Stomach (tissue), 8 donors: ENCODE measurements at regions not wholly inside any gene's neighbourhood (a gene's known extent, or its start where the extent isn't known, plus 50 kb on each side); places are given as distances from the start of the nearest gene placed in this dataset.
A peak's percentile ranks its signal among the peaks of the same experiment; 100 is the strongest.

ENCODE experiments used
- DNase-seq, 2 donors: peaks; one replicate each; pipeline versions ENCODE4 v3.0.0 to v3.0.0-alpha.2; 2013 to 2019
- H3K27ac ChIP-seq, 5 donors: fragments of 200-600 bp in 4 of 5; sonication (generic) in 4 of 5; one replicate each; pipeline ENCODE4 v1.5.1; 2013 to 2019; ENCODE audit warnings: mild to moderate bottlenecking in 1 of 5, moderate library complexity in 1 of 5
- H3K27me3 ChIP-seq, 3 donors: fragments of 200-600 bp; sonication (generic); one replicate each; pipeline ENCODE4 v1.5.1; 2017 to 2019; ENCODE audit warnings: mixed run types in 1 of 3
- H3K36me3 ChIP-seq, 4 donors: fragments of 200-600 bp; sonication (generic); 1 replicate in 3 of 4; 2 replicates in 1 of 4; pipeline ENCODE4 v1.5.1; 2016 to 2019
- H3K4me1 ChIP-seq, 4 donors: fragments of 200-600 bp; sonication (generic); one replicate each; pipeline ENCODE4 v1.5.1; 2016 to 2019
- H3K4me3 ChIP-seq, 4 donors: fragments of 200-600 bp; sonication (generic) in 3 of 4; one replicate each; pipeline ENCODE4 v1.5.1; 2016 to 2019; ENCODE audit warnings: mild to moderate bottlenecking in 1 of 4
- H3K9me3 ChIP-seq, 4 donors: fragments of 200-600 bp; sonication (generic); one replicate each; pipeline ENCODE4 v1.5.1; 2016 to 2019
- EP300 ChIP-seq: sonication (generic); formaldehyde crosslinking; IDR thresholded peaks from one replicate; pipeline ENCODE4 v1.6.1; 2017; ENCODE audit warnings: antibody characterized with exemption
- POLR2A ChIP-seq, 4 donors: fragments of 450-650 bp; IDR thresholded peaks; one replicate each; pipeline ENCODE4 v1.6.1; 2016; ENCODE audit warnings: antibody characterized with exemption in 4 of 4, control low read depth in 2 of 4, mild to moderate bottlenecking in 1 of 4, moderate library complexity in 1 of 4
- POLR2AphosphoS5 ChIP-seq, 3 donors: sonication (generic); formaldehyde crosslinking; IDR thresholded peaks; one replicate each; pipeline ENCODE4 v1.6.1; 2016; ENCODE audit warnings: antibody characterized with exemption in 3 of 3
- WGBS, 5 donors: extraction: QIAGEN DNeasy Blood & Tissue Kit in 3 of 5; methylation state at CpG; one replicate each; pipeline versions ENCODE4 v1.1.5 to v1.1.7; 2013 to 2018; 5-methylcytosine and 5-hydroxymethylcytosine counted together
- intact Hi-C: fragments of 100-400 bp; cut with DNase I; formaldehyde crosslinking; loops from one replicate; pipeline ENCODE4 v1.15.1; 2023; ENCODE audit warnings: low total_unique reads
- TF ChIP-seq, protein P1 (sequence below), 7 experiments: fragments of 450-650 bp in 4 of 7; fragments of 200-600 bp in 3 of 7; sonication (generic) in 3 of 7; IDR thresholded peaks; one replicate each; pipeline ENCODE4 v1.5.1; 2016 to 2019; ENCODE audit warnings: antibody characterized with exemption in 7 of 7, control low read depth in 2 of 7, mild to moderate bottlenecking in 1 of 7
- donor health status: healthy with polysubstance abuse.
- donor health status: Bipolar disorder and iron deficiency.
- donor health status: healthy.

DNA sequence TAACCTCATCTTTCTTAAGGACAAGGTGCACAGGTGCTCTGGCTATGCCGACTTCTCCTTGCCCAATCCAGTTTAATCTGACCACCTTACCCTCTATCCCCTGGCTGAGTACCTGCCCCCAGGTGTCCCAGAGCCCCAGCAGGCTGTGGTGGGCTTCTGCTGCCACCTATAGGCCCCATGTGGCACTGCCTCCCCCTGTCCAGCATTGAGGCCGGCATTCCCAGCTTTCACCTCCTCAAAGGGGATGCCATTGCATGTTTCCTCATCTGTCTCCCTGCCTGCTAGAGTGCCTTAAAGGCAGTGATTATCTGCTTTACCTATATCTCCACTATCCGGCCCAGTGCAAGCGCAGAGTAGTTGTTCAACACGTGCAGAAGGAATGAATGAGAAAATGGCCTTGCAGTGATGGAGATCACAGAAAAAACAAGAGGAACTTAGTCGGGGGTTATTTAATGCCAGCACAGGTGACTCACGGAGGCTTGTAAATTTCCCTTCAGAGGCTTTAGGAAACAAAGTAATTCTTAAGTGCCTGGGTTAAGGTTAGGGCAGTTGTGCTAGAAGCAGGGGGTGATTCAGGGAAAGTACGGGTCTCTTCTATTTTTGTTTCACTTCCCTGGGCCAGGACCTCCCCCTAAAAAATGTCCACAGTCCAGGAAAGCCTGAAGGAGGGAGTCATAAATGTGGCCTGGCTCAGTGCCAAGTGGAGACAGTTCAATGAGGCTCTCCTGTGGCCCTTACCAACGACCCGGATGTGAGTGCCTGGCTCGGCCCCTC, 131.8 kb upstream of the NGF start:
- no peaks in the 10 kb centered on the region for H3K27me3 ChIP-seq
- H3K4me1 ChIP-seq: peaks cover 0 to 6% (median 0%) of the 10 kb centered on the region in 4 donors
- no peak for TF ChIP-seq POLR2AphosphoS5 (IDR thresholded peaks at IDR 0.05)
- TF ChIP-seq, protein P1, sequence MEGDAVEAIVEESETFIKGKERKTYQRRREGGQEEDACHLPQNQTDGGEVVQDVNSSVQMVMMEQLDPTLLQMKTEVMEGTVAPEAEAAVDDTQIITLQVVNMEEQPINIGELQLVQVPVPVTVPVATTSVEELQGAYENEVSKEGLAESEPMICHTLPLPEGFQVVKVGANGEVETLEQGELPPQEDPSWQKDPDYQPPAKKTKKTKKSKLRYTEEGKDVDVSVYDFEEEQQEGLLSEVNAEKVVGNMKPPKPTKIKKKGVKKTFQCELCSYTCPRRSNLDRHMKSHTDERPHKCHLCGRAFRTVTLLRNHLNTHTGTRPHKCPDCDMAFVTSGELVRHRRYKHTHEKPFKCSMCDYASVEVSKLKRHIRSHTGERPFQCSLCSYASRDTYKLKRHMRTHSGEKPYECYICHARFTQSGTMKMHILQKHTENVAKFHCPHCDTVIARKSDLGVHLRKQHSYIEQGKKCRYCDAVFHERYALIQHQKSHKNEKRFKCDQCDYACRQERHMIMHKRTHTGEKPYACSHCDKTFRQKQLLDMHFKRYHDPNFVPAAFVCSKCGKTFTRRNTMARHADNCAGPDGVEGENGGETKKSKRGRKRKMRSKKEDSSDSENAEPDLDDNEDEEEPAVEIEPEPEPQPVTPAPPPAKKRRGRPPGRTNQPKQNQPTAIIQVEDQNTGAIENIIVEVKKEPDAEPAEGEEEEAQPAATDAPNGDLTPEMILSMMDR (IDR thresholded peaks at IDR 0.05): peak in 5 of 7 experiments; percentile 67 to 90 (median 79)
- DNase-seq: peak; percentile 53 to 62
- intact Hi-C loops: loop anchor here (5.0 kb wide), 1 partner anchor 333 kb away; no protein-coding TSS in a partner anchor
- no peak overlapping the region for H3K4me3 ChIP-seq
- H3K36me3 ChIP-seq: no peaks in the 10 kb centered on the region
- no peaks in the 10 kb centered on the region for H3K9me3 ChIP-seq
- 33 to 40% (median 35%) methylated on average over 11 of the region's 11 CpGs for WGBS, 5 donors
- no peak overlapping the region for H3K27ac ChIP-seq

DNA sequence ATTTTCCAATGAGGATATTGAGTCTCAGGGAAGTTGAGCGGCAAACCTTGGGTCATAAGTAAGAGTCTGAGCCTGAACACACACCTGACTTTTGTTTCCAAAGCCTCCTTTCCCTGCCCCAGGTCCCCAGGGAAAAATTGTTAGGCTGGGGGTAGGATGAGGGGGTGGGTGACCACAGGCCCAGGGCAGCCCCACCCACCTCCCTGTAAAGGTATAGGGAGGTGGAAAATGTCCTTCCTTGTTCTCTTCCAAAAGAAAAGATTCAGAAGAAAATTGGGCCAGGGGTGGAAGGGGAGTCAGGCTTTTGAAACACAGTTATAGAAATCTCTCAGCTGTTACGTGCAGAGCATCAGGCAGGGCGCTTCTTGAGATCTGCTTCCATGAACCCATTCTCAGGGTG, 129.7 kb upstream of the NGF start:
- TF ChIP-seq POLR2AphosphoS5 (IDR thresholded peaks at IDR 0.05) (no peak), POLR2A (IDR thresholded peaks at IDR 0.05) (no peak), EP300 (no peak)
- TF ChIP-seq, protein P1 (IDR thresholded peaks at IDR 0.05): no peak
- H3K36me3 ChIP-seq: no peaks in the 10 kb centered on the region
- peaks cover 0 to 6% (median 0%) of the 10 kb centered on the region in 4 donors for H3K4me1 ChIP-seq
- DNase-seq: no peak
- H3K9me3 ChIP-seq: no peaks in the 10 kb centered on the region
- no peaks in the 10 kb centered on the region for H3K27me3 ChIP-seq
- H3K4me3 ChIP-seq: no peak overlapping the region
- WGBS, 5 donors: 90 to 98% (median 97%) methylated on average over 3 of the region's 3 CpGs
- no peak overlapping the region for H3K27ac ChIP-seq
- intact Hi-C loops: no loop called here

DNA sequence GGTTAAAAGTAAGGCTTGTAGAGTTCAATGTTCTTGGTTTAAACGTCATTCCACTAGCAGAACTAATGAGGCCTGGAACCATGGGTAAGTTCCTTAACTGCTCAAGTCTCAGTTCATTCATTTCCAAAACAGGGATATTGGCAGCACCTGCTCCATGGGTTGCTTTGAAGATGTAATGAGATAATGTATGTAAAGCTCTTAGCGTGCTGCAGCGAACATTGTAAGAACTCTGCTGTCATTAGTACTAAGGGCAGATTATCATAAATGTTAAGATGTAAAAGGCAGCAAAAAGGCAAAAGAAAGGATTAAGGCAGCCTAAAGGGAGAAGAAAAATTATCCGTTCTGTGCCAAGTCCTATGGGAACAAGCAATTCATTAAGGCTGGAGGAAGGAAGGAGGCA, 129.1 kb upstream of the NGF start:
- TF ChIP-seq EP300: no peak
- TF ChIP-seq POLR2A (IDR thresholded peaks at IDR 0.05): no peak
- TF ChIP-seq, protein P1 (IDR thresholded peaks at IDR 0.05): no peak
- TF ChIP-seq POLR2AphosphoS5 (IDR thresholded peaks at IDR 0.05): no peak
- no peak overlapping the region for H3K27ac ChIP-seq
- no peaks in the 10 kb centered on the region for H3K27me3 ChIP-seq
- no peaks in the 10 kb centered on the region for H3K36me3 ChIP-seq
- DNase-seq: no peak
- no peak overlapping the region for H3K4me3 ChIP-seq
- intact Hi-C loops: no loop called here
- H3K4me1 ChIP-seq: peaks cover 0 to 6% (median 0%) of the 10 kb centered on the region in 4 donors
- no peaks in the 10 kb centered on the region for H3K9me3 ChIP-seq
- WGBS, 5 donors: 79 to 84% (median 81%) methylated on average over 4 of the region's 4 CpGs

DNA sequence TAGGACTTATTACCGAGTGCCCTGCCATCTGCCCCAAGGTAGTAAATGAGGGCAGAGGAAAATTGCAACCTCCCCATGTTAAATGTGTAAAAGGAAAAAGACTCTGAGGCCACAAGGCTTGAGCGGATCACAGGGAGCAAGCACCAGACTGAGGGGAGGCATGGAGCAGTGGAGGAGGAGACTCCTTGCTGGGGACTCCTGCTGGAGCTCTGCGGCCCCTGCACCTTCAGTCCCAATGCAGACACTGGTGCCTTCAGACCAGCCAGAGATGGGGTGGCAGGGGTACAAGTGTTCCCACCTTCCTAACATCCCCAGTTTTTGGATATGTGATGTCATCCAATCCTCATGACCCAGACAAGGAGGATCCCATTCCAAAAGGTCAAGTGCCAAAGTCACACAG, 128.4 kb upstream of the NGF start:
- H3K27me3 ChIP-seq: no peaks in the 10 kb centered on the region
- no peaks in the 10 kb centered on the region for H3K36me3 ChIP-seq
- intact Hi-C loops: no loop called here
- peaks cover 0 to 6% (median 0%) of the 10 kb centered on the region in 4 donors for H3K4me1 ChIP-seq
- H3K27ac ChIP-seq: no peak overlapping the region
- H3K9me3 ChIP-seq: no peaks in the 10 kb centered on the region
- WGBS, 5 donors: 86 to 99% (median 95%) methylated on average over 2 to 3 of the region's 3 CpGs
- TF ChIP-seq EP300 (no peak), POLR2AphosphoS5 (IDR thresholded peaks at IDR 0.05) (no peak), POLR2A (IDR thresholded peaks at IDR 0.05) (no peak)
- TF ChIP-seq, protein P1 (IDR thresholded peaks at IDR 0.05): no peak
- no peak overlapping the region for H3K4me3 ChIP-seq
- no peak for DNase-seq
